GM12891 (cell line): ENCODE measurements at regions not wholly inside any gene's neighbourhood (a gene's known extent, or its start where the extent isn't known, plus 50 kb on each side); places are given as distances from the start of the nearest gene placed in this dataset.

Experiments used
- PAX5 ChIP-seq: IDR thresholded peaks from 2 replicates; pipeline ENCODE4 v1.6.1; 2011; ENCODE audit warnings: low read length, moderate library complexity, mild to moderate bottlenecking; ENCODE audit not compliant: insufficient read depth, severe bottlenecking
- POLR2A ChIP-seq: IDR thresholded peaks from 2 replicates; pipeline ENCODE4 v1.6.1; 2011; ENCODE audit warnings: low read depth, low read length, control low read depth
- POLR2AphosphoS5 ChIP-seq: IDR thresholded peaks from 2 replicates; pipeline ENCODE4 v1.6.1; 2011; ENCODE audit warnings: low read depth, low read length, control low read depth
- POU2F2 ChIP-seq: IDR thresholded peaks from 2 replicates; pipeline ENCODE4 v1.6.1; 2011; ENCODE audit warnings: low read depth, mild to moderate bottlenecking, control low read depth, low read length, moderate library complexity
- SPI1 ChIP-seq: IDR thresholded peaks from 2 replicates; pipeline ENCODE4 v1.6.1; 2011; ENCODE audit warnings: low read depth, low read length, control low read depth
- TAF1 ChIP-seq: IDR thresholded peaks from 2 replicates; pipeline ENCODE4 v1.6.1; 2011; ENCODE audit warnings: low read depth, low read length, control low read depth

DNA sequence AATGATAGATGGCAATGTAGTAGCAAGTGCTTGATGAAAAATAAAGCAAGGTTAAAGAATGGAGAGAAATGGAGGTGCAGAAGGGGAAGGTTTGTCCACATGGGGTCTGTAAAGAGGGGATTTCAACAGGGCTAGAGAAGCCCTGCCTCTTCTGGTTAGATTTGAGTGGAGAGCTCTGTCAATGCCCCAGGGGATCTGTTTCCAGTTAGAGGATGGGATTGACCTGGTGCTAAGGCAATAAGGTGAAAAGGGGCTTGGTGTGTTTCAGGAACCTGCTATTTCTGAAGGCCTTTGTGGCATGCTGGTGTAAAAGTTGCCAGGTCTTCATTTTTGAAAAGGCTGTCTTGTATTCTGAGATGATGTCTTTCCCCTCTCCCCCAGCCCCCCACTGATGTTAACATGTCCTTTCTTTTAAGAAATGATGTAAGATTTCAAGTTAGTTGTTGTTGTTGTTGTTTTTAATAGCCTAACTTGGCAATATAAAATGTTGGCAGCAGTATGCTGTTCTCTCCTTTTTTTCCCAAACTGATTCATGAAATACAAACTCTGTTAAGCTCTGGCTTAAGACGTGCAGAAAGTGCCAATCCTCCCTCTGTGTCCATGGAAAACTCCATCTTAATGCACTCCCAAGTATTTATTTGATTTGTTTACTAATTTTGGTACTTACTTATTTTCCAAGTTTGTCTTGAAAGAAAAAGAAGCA lies 370.3 kb upstream of the ADGRL2 start:
- no peak for TF ChIP-seq TAF1
- TF ChIP-seq POLR2A: no peak
- TF ChIP-seq POLR2AphosphoS5: no peak
- no peak for TF ChIP-seq PAX5
- TF ChIP-seq POU2F2: no peak
- no peak for TF ChIP-seq SPI1
